ENCODE measurements at regions not wholly inside any gene's neighbourhood (a gene's known extent, or its start where the extent isn't known, plus 50 kb on each side); places are given as distances from the start of the nearest gene placed in this dataset.
"Not testable (repeated sequence)": the region's sequence is repeated elsewhere in the genome, so short reads cannot be mapped to it uniquely, and the experiment has no call there.

- no peak for DNase-seq
Measured at GRCh38 chr2:224173210-224173609, 134.1 kb upstream of the SERPINE2 start.

GRCh38 chr2:224171226-224171625, 132.1 kb upstream of the SERPINE2 start:
- DNase-seq: no peak

- no peak for DNase-seq
Measured at GRCh38 chr2:224169847-224170246, 130.8 kb upstream of the SERPINE2 start.

- DNase-seq: not testable (repeated sequence)
Measured at GRCh38 chr2:224167781-224168180, 128.7 kb upstream of the SERPINE2 start.

- no peak for DNase-seq
Measured at GRCh38 chr2:224166654-224167053, 127.6 kb upstream of the SERPINE2 start.

GRCh38 chr2:224165901-224166319, 126.8 kb upstream of the SERPINE2 start:
- DNase-seq: no peak

- no peak for DNase-seq
Measured at GRCh38 chr2:224163566-224164307, 124.7 kb upstream of the SERPINE2 start.

- no peak for DNase-seq
Measured at GRCh38 chr2:224162122-224162521, 123.0 kb upstream of the SERPINE2 start.

GRCh38 chr2:224161712-224162111, 122.6 kb upstream of the SERPINE2 start:
- no peak for DNase-seq

GRCh38 chr2:224160917-224161316, 121.8 kb upstream of the SERPINE2 start:
- DNase-seq: no peak

- DNase-seq: no peak
Measured at GRCh38 chr2:224159345-224159928, 120.4 kb upstream of the SERPINE2 start.

GRCh38 chr2:224158831-224159230, 119.7 kb upstream of the SERPINE2 start:
- DNase-seq: no peak

GRCh38 chr2:224158061-224158460, 119.0 kb upstream of the SERPINE2 start:
- no peak for DNase-seq

- no peak for DNase-seq
Measured at GRCh38 chr2:224157655-224158054, 118.6 kb upstream of the SERPINE2 start.

GRCh38 chr2:224156436-224156835, 117.3 kb upstream of the SERPINE2 start:
- no peak for DNase-seq

GRCh38 chr2:224155896-224156295, 116.8 kb upstream of the SERPINE2 start:
- DNase-seq: no peak

GRCh38 chr2:224155371-224155770, 116.3 kb upstream of the SERPINE2 start:
- DNase-seq: no peak

- DNase-seq: no peak
Measured at GRCh38 chr2:224151680-224152310, 112.7 kb upstream of the SERPINE2 start.

GRCh38 chr2:224151161-224151560, 112.1 kb upstream of the SERPINE2 start:
- DNase-seq: no peak

GRCh38 chr2:224148058-224148457, 109.0 kb upstream of the SERPINE2 start:
- not testable (repeated sequence) for DNase-seq

- DNase-seq: no peak
Measured at GRCh38 chr2:224147174-224147573, 108.1 kb upstream of the SERPINE2 start.

GRCh38 chr2:224146356-224147160, 107.5 kb upstream of the SERPINE2 start:
- DNase-seq: no peak

GRCh38 chr2:224145751-224146355, 106.8 kb upstream of the SERPINE2 start:
- no peak for DNase-seq

Data from NCI-H146 (cell line).